HG03159 (cell line): ENCODE measurements at regions not wholly inside any gene's neighbourhood (a gene's known extent, or its start where the extent isn't known, plus 50 kb on each side); places are given as distances from the start of the nearest gene placed in this dataset.
"Not testable (repeated sequence)": the region's sequence is repeated elsewhere in the genome, so short reads cannot be mapped to it uniquely, and the experiment has no call there.

Experiments
- ATAC-seq: cut with Tn5 transposase; IDR thresholded peaks from one replicate; pipeline ENCODE4 v1.9.1; 2021; ENCODE audit warnings: mild to moderate bottlenecking, moderate library complexity; ENCODE audit not compliant: unreplicated experiment

GRCh38 chr14:51568366-51568765, 83.3 kb upstream of the FRMD6 start:
- no peak for ATAC-seq

GRCh38 chr14:51573607-51574006, 78.1 kb upstream of the FRMD6 start:
- ATAC-seq, result no peak

- no peak for ATAC-seq
These were observed 77.7 kb upstream of the FRMD6 start for GRCh38 chr14:51574009-51574408.

- no peak for ATAC-seq
These were observed 76.2 kb upstream of the FRMD6 start for GRCh38 chr14:51575349-51576116.

DNA sequence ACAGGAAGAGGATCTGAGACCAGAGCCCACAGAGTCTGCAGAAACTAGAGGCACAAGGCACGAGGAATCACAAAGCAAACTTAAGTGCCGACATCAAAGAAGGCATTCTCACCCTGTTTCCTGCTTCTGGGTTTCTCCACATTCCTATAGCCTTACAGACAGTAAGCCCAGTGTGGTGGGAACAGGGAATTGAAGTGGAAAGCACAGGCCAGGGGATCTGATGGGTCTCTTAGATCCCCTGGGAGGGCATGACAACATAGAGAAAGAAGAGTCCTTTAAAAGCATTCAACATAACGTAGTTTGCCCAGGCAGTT, 75.6 kb upstream of the FRMD6 start:
- ATAC-seq, result no peak

DNA sequence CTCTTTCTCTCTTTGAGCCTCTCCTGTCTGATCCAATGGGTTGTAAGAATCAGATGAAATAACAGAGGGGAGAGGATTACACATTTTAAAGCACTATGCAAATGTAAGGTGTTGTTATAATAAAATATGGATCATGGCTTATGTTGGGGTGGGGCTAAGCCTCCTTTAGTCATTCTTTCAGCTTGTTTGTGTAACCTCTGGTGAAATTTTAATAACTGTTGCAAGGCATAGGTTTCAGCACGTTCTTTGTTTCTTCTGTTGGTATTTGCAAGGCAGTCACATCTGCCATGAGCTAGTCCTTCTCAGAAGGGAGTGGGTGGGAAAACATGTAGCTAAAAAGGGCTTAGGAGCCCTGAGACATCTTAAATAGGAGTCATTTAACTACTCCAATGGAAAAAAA, 74.8 kb upstream of the FRMD6 start:
- ATAC-seq, result no peak

DNA sequence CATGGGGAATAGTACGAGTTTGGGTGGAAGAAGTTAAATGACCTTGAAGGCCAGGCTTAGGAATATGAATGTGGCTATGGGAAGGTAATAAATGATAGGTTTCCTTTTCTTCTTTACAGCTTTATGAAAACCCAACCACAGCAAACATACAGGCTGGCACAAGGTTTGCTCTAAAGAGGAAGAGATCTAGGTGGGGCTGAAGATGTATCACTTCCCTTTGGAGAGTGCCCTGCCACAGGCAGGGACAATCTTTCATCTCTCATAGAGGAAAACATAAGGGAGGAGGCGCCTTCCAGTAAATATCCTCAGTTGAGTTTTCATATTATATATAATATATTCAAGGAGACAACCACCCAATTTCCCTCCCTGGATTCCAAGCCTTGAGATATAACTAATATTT, 72.9 kb upstream of the FRMD6 start:
- no peak for ATAC-seq

GRCh38 chr14:51581017-51581881, 70.5 kb upstream of the FRMD6 start:
- ATAC-seq, result no peak

GRCh38 chr14:51582437-51582836, 69.3 kb upstream of the FRMD6 start:
- ATAC-seq, result no peak

GRCh38 chr14:51585055-51585454, 66.7 kb upstream of the FRMD6 start:
- no peak for ATAC-seq

DNA sequence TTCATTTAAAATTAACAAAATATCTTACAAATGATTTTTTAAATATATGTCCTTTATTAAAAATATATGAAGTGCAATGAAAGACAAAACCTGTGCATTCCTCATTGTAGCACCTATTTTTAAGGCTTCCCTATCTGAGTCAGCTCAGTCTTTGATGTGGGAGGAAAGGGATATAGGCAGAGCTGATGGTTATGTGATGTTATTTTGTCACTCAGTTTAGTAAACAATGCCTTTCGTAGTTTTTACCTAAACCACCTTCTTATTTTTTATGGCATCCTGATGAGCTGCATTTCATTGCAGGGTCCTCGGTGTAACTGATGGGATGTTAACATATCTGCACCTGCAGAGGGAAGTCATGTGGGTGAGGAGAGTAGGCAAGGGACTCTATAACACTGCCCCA, 58.9 kb upstream of the FRMD6 start:
- no peak for ATAC-seq

- ATAC-seq, result no peak
These were observed 58.3 kb upstream of the FRMD6 start for GRCh38 chr14:51593397-51593796.

GRCh38 chr14:51595881-51596455, 55.7 kb upstream of the FRMD6 start:
- ATAC-seq, result no peak

DNA sequence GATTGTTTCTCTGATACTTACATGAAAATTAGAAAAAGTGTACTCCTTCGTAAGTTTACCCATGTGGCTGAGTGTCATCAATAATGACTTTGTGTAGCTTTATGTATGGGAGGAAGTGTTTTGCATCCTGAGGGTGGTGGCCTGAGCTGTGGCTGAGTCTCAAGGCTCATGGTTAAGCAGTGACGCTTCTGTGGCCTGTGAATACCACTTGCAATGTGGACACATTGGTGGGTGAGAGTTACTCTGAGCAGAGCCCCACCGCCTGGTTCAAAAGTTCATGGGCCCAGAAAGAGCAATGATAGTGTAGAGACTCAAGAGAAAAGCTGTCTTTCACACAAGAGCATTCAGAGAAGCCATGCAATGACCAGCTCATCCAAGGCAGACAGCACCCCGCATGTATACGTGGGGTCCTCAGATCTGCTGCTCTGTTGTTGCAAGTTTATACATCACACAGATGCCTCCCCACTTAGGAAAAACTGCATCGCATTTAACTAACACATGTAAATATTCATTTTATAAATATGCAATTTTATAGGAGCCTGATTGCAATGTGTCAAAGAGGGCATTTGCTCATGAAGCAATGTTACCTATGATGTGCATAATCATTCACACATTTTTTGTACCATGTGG, 55.1 kb upstream of the FRMD6 start:
- ATAC-seq, result no peak

- ATAC-seq, result no peak
These were observed 54.3 kb upstream of the FRMD6 start for GRCh38 chr14:51597261-51598001.

- not testable (repeated sequence) for ATAC-seq
These were observed 52.6 kb upstream of the FRMD6 start for GRCh38 chr14:51598924-51599600.

DNA sequence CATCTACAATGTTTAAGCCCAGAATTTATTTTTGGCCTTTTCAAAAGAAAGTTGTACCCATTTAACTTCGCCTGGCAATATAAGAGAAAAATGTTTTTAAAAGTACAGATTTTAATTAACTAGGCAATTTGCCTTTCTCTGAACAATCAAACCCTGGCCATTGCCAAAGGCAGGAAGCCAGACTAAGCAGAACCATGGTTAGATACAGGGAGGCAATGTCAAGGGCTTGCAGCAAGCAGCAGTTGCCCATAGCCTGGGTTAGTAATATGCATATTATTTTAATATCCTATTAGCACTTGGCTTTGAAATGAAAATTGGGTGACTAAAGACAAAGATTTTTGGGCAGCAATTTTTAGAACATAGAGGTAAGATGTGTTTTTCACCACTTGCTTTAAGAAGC, 51.1 kb upstream of the FRMD6 start:
- ATAC-seq, result no peak
